Kidney epithelial cell (primary cell): ENCODE measurements at regions not wholly inside any gene's neighbourhood (a gene's known extent, or its start where the extent isn't known, plus 50 kb on each side); places are given as distances from the start of the nearest gene placed in this dataset.

ENCODE experiments used
- DNase-seq: peaks from one replicate; pipeline ENCODE4 v3.0.0-alpha.2; 2010; ENCODE audit warnings: low read depth
- H3K27me3 ChIP-seq: 2 replicates; pipeline ENCODE4 v1.6.0; 2011; ENCODE audit warnings: low read length; ENCODE audit not compliant: control insufficient read depth, insufficient read depth
- H3K36me3 ChIP-seq: 2 replicates; pipeline ENCODE4 v1.5.1; 2011; ENCODE audit warnings: low read length; ENCODE audit not compliant: control insufficient read depth, insufficient read depth
- H3K4me3 ChIP-seq: 2 replicates; pipeline ENCODE4 v1.5.1; 2011; ENCODE audit warnings: low read depth, mild to moderate bottlenecking, control low read depth, low read length
- CTCF ChIP-seq: IDR thresholded peaks from 2 replicates; pipeline ENCODE4 v1.5.1; 2011; ENCODE audit warnings: mild to moderate bottlenecking, moderate library complexity, low read length, control low read depth, inconsistent platforms; ENCODE audit not compliant: insufficient read depth, poor library complexity, severe bottlenecking

GRCh38 chr5:152285764-152286163 lies 119.3 kb downstream of the NMUR2 start:
- H3K27me3 ChIP-seq = no peaks in the 10 kb centered on the region
- TF ChIP-seq CTCF = no peak
- no peaks in the 10 kb centered on the region for H3K36me3 ChIP-seq
- no peak overlapping the region for H3K4me3 ChIP-seq
- DNase-seq = no peak

DNA sequence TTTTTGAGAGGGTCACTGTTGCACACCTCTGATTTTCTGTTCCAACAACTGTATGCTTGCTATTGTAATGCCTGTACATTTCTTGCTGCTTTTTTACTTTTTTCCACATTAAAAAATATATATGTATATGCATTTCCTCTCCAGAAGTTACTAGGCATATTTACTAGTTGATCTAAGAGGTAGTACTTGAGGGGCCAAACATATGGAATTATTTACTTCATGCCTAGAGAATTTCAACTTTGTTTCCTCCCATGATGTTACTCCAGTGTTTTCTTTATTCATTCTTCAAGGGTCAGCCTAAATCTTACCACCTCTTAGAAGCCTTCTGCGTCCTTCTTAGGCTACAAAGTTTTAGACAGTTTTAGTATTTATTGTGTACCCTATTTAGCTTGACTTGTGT lies 122.7 kb downstream of the NMUR2 start:
- no peak for DNase-seq
- H3K36me3 ChIP-seq = no peaks in the 10 kb centered on the region
- TF ChIP-seq CTCF = no peak
- no peaks in the 10 kb centered on the region for H3K27me3 ChIP-seq
- no peak overlapping the region for H3K4me3 ChIP-seq

DNA sequence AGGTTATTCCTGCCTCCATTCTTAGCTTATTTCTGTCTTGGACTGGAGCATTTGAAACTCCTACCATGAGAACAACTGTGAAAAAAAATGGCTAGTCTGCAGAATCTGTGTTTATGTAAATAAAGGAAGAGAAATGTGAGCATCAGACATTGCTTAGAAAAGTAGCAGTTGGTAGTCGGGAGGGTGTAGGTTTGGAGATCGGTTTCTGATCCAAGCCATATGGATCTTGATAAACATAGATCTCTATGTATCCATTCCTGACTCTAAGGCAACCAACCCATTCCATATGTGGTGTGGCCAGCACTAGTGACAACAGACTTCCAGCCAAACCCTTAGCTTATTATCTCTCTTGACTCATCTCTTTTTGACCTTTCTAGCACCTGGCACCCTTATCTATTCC lies 127.1 kb downstream of the NMUR2 start:
- Histone ChIP-seq H3K4me3 (no peak overlapping the region), H3K27me3 (no peaks in the 10 kb centered on the region), H3K36me3 (no peaks in the 10 kb centered on the region)
- no peak for DNase-seq
- TF ChIP-seq CTCF = no peak

DNA sequence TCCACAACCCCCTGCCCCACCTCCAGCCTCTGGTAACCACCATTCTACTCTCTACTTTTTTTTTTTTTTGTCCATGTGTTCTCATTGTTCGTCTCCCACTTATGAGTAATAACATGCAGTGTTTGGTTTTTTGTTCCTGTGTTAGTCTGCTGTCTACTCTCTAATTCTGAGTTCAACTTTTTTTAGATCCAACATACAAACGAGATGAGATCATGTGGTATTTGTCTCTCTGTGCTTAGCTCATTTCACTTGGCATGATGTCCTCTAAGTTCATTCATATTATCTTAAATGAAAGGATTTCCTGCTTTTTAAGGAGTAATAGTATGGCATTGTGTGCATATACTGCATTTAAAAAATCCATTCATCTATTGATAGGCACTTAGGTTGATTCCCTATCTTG lies 130.9 kb downstream of the NMUR2 start:
- DNase-seq = no peak
- no peak for TF ChIP-seq CTCF
- H3K27me3 ChIP-seq = no peaks in the 10 kb centered on the region
- no peaks in the 10 kb centered on the region for H3K36me3 ChIP-seq
- H3K4me3 ChIP-seq = no peak overlapping the region

GRCh38 chr5:152271420-152271819 lies 133.7 kb downstream of the NMUR2 start:
- Histone ChIP-seq H3K27me3 (no peaks in the 10 kb centered on the region), H3K36me3 (no peaks in the 10 kb centered on the region), H3K4me3 (no peak overlapping the region)
- no peak for DNase-seq
- TF ChIP-seq CTCF = peak; percentile 37

GRCh38 chr5:152270096-152270495 lies 135.0 kb downstream of the NMUR2 start:
- H3K27me3 ChIP-seq = no peaks in the 10 kb centered on the region
- H3K4me3 ChIP-seq = no peak overlapping the region
- H3K36me3 ChIP-seq = no peaks in the 10 kb centered on the region
- DNase-seq = no peak
- TF ChIP-seq CTCF = no peak
